Epithelial cell of esophagus (primary cell): ENCODE measurements at regions not wholly inside any gene's neighbourhood (a gene's known extent, or its start where the extent isn't known, plus 50 kb on each side); places are given as distances from the start of the nearest gene placed in this dataset.
"Not testable (repeated sequence)": the region's sequence is repeated elsewhere in the genome, so short reads cannot be mapped to it uniquely, and the experiment has no call there.

Source experiments
- DNase-seq: peaks from one replicate; pipeline ENCODE4 v3.0.0; 2010; ENCODE audit warnings: low read depth
- H3K4me3 ChIP-seq: 2 replicates; pipeline ENCODE4 v1.5.1; 2011; ENCODE audit warnings: mild to moderate bottlenecking, low read length, control low read depth
- TF ChIP-seq, protein P1 (sequence below): IDR thresholded peaks from 2 replicates; pipeline ENCODE4 v1.5.1; 2011; ENCODE audit warnings: low read depth, mild to moderate bottlenecking, low read length, control low read depth, inconsistent platforms; ENCODE audit not compliant: insufficient read depth; ENCODE audit errors: missing control alignments

- TF ChIP-seq, protein P1, sequence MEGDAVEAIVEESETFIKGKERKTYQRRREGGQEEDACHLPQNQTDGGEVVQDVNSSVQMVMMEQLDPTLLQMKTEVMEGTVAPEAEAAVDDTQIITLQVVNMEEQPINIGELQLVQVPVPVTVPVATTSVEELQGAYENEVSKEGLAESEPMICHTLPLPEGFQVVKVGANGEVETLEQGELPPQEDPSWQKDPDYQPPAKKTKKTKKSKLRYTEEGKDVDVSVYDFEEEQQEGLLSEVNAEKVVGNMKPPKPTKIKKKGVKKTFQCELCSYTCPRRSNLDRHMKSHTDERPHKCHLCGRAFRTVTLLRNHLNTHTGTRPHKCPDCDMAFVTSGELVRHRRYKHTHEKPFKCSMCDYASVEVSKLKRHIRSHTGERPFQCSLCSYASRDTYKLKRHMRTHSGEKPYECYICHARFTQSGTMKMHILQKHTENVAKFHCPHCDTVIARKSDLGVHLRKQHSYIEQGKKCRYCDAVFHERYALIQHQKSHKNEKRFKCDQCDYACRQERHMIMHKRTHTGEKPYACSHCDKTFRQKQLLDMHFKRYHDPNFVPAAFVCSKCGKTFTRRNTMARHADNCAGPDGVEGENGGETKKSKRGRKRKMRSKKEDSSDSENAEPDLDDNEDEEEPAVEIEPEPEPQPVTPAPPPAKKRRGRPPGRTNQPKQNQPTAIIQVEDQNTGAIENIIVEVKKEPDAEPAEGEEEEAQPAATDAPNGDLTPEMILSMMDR, result no peak
- peak; percentile 55 for DNase-seq
- no peak overlapping the region for H3K4me3 ChIP-seq
Measured at GRCh38 chr3:79973917-79974595, 206.3 kb upstream of the ROBO1 start.

DNA sequence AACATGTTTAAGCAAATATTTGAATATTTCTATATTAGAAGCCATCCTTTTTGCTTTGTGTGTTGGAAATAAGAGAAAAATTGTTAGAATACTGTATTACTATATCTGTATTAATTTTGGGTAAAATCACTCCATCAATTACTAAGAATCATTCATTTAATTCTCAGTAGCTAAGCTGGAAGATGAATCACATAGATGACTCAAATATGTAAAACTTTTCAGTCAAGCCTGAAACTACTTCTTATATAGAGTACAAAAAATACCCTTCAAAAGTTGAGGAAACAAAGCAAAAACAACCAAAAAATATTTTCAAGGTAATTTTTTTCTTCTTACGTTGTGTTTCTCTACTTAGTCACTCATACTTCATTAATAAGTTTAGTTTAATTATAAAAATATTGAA is 205.7 kb upstream of the ROBO1 start:
- DNase-seq, result peak; percentile 38
- TF ChIP-seq, protein P1, result no peak
- H3K4me3 ChIP-seq, result no peak overlapping the region

- TF ChIP-seq, protein P1, result no peak
- no peak for DNase-seq
- H3K4me3 ChIP-seq, result no peak overlapping the region
Measured at GRCh38 chr3:79968418-79968817, 200.6 kb upstream of the ROBO1 start.

GRCh38 chr3:79960594-79960993 is 192.8 kb upstream of the ROBO1 start:
- TF ChIP-seq, protein P1, result no peak
- no peak overlapping the region for H3K4me3 ChIP-seq
- DNase-seq, result peak; percentile 18

GRCh38 chr3:79957066-79957465 is 189.3 kb upstream of the ROBO1 start:
- no peak overlapping the region for H3K4me3 ChIP-seq
- TF ChIP-seq, protein P1, result no peak
- DNase-seq, result no peak

- TF ChIP-seq, protein P1, result no peak
- H3K4me3 ChIP-seq, result no peak overlapping the region
- DNase-seq, result peak; percentile 8
Measured at GRCh38 chr3:79954756-79955155, 187.0 kb upstream of the ROBO1 start.

DNA sequence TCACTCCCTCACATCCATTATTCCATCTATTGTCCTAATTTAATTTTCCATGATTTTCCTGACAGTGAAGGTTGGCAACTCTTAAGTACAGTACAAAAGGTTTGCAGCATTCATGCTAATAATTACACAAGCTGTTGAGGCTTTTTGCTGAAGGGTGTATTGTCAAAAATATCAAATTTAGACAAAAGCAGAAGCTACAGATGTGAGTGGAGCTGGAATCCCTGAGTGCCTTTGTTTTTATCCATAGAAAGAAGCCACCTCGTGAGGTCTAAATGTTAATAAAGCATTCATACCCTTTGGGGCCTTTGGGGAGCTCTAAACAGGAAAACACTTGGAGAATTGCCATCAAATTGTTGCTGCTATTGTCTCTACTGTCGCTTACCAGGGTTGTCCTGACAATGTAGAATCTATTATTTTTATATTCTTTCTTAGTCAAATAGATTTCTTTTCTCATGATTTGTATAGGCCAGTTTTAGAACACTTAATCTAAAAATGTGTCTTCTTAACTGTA is 185.8 kb upstream of the ROBO1 start:
- TF ChIP-seq, protein P1, result no peak
- H3K4me3 ChIP-seq, result no peak overlapping the region
- DNase-seq, result no peak

GRCh38 chr3:79951426-79951825 is 183.6 kb upstream of the ROBO1 start:
- H3K4me3 ChIP-seq, DNase-seq: not testable (repeated sequence)
